IMR-90 (cell line): ENCODE measurements at regions not wholly inside any gene's neighbourhood (a gene's known extent, or its start where the extent isn't known, plus 50 kb on each side); places are given as distances from the start of the nearest gene placed in this dataset.

Experiments used
- ATAC-seq: fragments of 200-7000 bp; cut with Tn5 transposase; 2 replicates; pipeline ENCODE4 v1.9.1; 2020; ENCODE audit warnings: low read depth, mild to moderate bottlenecking, moderate library complexity
- BruUV-seq: library from RNA; stranded (reverse); fragments of 400-500 nt; replicated peaks from 2 replicates; lab custom pipeline; 2021; lab: Mats Ljungman, UMichigan
- CTCF ChIA-PET: fragments of 300-600 bp; formaldehyde crosslinking; extraction: SDS; loops from one replicate; lab custom pipeline; 2021; ENCODE audit warnings: antibody characterized with exemption; lab: Yijun Ruan, JAX
- POLR2A ChIA-PET: fragments of 300-600 bp; sonication (Branson Sonifier 250); formaldehyde crosslinking; loops from one replicate; lab custom pipeline; 2022; ENCODE audit warnings: antibody characterized with exemption; ENCODE audit not compliant: unreplicated experiment; lab: Charles Lee
- DNase-seq: peaks from one replicate; pipeline ENCODE4 v3.0.0; 2013
- H2AFZ ChIP-seq: replicated peaks from 2 replicates; pipeline ENCODE3; 2013; ENCODE audit warnings: low read length, mild to moderate bottlenecking; ENCODE audit not compliant: poor library complexity
- H2AK5ac ChIP-seq: 2 replicates; pipeline ENCODE4 v1.6.1; 2013; ENCODE audit warnings: low read depth, low read length, inconsistent platforms
- H2AK9ac ChIP-seq: replicated peaks from 2 replicates; pipeline ENCODE3; 2013; ENCODE audit warnings: mild to moderate bottlenecking, low read depth, low read length, moderate library complexity; ENCODE audit not compliant: poor library complexity
- H2BK120ac ChIP-seq: 2 replicates; pipeline ENCODE4 v1.6.1; 2013; ENCODE audit warnings: low read depth, low read length, inconsistent platforms
- H2BK15ac ChIP-seq: 3 replicates; pipeline ENCODE4 v1.6.1; 2013; ENCODE audit warnings: low read depth, low read length, inconsistent platforms
- H2BK20ac ChIP-seq: 2 replicates; pipeline ENCODE4 v1.6.1; 2013; ENCODE audit warnings: low read depth, mild to moderate bottlenecking, inconsistent platforms, low read length, moderate library complexity
- H2BK5ac ChIP-seq: 2 replicates; pipeline ENCODE4 v1.6.1; 2013; ENCODE audit warnings: mild to moderate bottlenecking, low read depth, low read length, inconsistent platforms; ENCODE audit not compliant: poor library complexity, severe bottlenecking
- H3K14ac ChIP-seq: replicated peaks from 2 replicates; pipeline ENCODE4 v1.6.1; 2013; ENCODE audit warnings: low read depth, low read length, inconsistent platforms
- H3K18ac ChIP-seq: 2 replicates; pipeline ENCODE4 v1.6.1; 2013; ENCODE audit warnings: low read depth, low read length, control low read depth
- H3K23ac ChIP-seq: 2 replicates; pipeline ENCODE4 v1.6.1; 2013; ENCODE audit warnings: low read depth, low read length, inconsistent platforms
- H3K27ac ChIP-seq: 2 replicates; pipeline ENCODE4 v1.5.1; 2013; ENCODE audit warnings: mild to moderate bottlenecking, control low read depth, low read length; ENCODE audit not compliant: insufficient read depth
- H3K27me3 ChIP-seq: 2 replicates; pipeline ENCODE4 v1.6.1; 2013; ENCODE audit warnings: low read length; ENCODE audit not compliant: control insufficient read depth, insufficient read depth
- H3K36me3 ChIP-seq: 2 replicates; pipeline ENCODE4 v1.6.1; 2013; ENCODE audit warnings: low read length, mixed read lengths; ENCODE audit not compliant: control insufficient read depth, insufficient read depth
- H3K4ac ChIP-seq: 2 replicates; pipeline ENCODE4 v1.6.1; 2013; ENCODE audit warnings: low read depth, low read length, inconsistent platforms
- H3K4me1 ChIP-seq: 2 replicates; pipeline ENCODE4 v1.6.1; 2013; ENCODE audit warnings: low read length, mixed read lengths; ENCODE audit not compliant: control insufficient read depth, insufficient read depth
- H3K4me2 ChIP-seq: 2 replicates; pipeline ENCODE4 v1.6.1; 2013; ENCODE audit warnings: low read depth, mild to moderate bottlenecking, control low read depth, low read length, moderate library complexity
- H3K4me3 ChIP-seq: 2 replicates; pipeline ENCODE4 v1.5.1; 2013; ENCODE audit warnings: low read depth, mild to moderate bottlenecking, control low read depth, low read length, moderate library complexity; ENCODE audit not compliant: insufficient read depth
- H3K56ac ChIP-seq: 2 replicates; pipeline ENCODE4 v1.6.1; 2013; ENCODE audit warnings: low read length, inconsistent platforms; ENCODE audit not compliant: insufficient read depth; ENCODE audit errors: extremely low read depth
- H3K79me1 ChIP-seq, 2 experiments: 2 replicates each; pipeline ENCODE4 v1.6.1; 2013; ENCODE audit warnings: low read length in 2 of 2, inconsistent platforms in 1 of 2, low read depth in 1 of 2
- H3K9ac ChIP-seq: 2 replicates; pipeline ENCODE4 v1.6.1; 2013; ENCODE audit warnings: low read depth, low read length, control low read depth
- H3K9me1 ChIP-seq: 2 replicates; pipeline ENCODE4 v1.6.1; 2013; ENCODE audit warnings: low read length, inconsistent platforms; ENCODE audit not compliant: insufficient read depth
- H3K9me3 ChIP-seq: 2 replicates; pipeline ENCODE4 v1.6.1; 2013; ENCODE audit warnings: low read length; ENCODE audit not compliant: control insufficient read depth, insufficient read depth
- H4K20me1 ChIP-seq: 2 replicates; pipeline ENCODE4 v1.6.1; 2013; ENCODE audit warnings: low read length, inconsistent platforms; ENCODE audit not compliant: insufficient read depth
- H4K5ac ChIP-seq: 2 replicates; pipeline ENCODE4 v1.6.1; 2013; ENCODE audit warnings: mild to moderate bottlenecking, low read depth, low read length, control low read depth
- H4K8ac ChIP-seq, 2 experiments: 2 replicates each; pipeline ENCODE4 v1.6.1; 2013; ENCODE audit warnings: low read depth in 2 of 2, low read length in 2 of 2, control low read depth in 1 of 2, inconsistent platforms in 1 of 2
- H4K91ac ChIP-seq: 2 replicates; pipeline ENCODE4 v1.6.1; 2013; ENCODE audit warnings: low read depth, low read length, inconsistent platforms; ENCODE audit not compliant: insufficient read depth
- BHLHE40 ChIP-seq: fragments of 150-350 bp; IDR thresholded peaks from 2 replicates; pipeline ENCODE4 v1.6.1; 2016; ENCODE audit warnings: mild to moderate bottlenecking, low read depth, low read length
- CHD1 ChIP-seq: IDR thresholded peaks from 2 replicates; pipeline ENCODE4 v1.6.1; 2012; ENCODE audit warnings: low read depth, low read length, improper control_type of control experiment
- CTCF ChIP-seq: conservative IDR thresholded peaks from 2 replicates; pipeline ENCODE4 v1.5.1; 2012; ENCODE audit warnings: mild to moderate bottlenecking, low read depth, low read length, improper control_type of control experiment
- MAZ ChIP-seq: IDR thresholded peaks from 2 replicates; pipeline ENCODE4 v1.6.1; 2012; ENCODE audit warnings: low read depth, mild to moderate bottlenecking, low read length, improper control_type of control experiment, moderate library complexity, borderline replicate concordance
- MXI1 ChIP-seq: IDR thresholded peaks from 2 replicates; pipeline ENCODE4 v1.6.1; 2012; ENCODE audit warnings: low read depth, mild to moderate bottlenecking, low read length, moderate library complexity, borderline replicate concordance
- RAD21 ChIP-seq: IDR thresholded peaks from 2 replicates; pipeline ENCODE4 v1.6.1; 2012; ENCODE audit warnings: low read length, improper control_type of control experiment
- USF2 ChIP-seq: fragments of 150-350 bp; IDR thresholded peaks from 2 replicates; pipeline ENCODE4 v1.6.1; 2017; ENCODE audit warnings: mild to moderate bottlenecking, antibody characterized with exemption, low read length, low read depth
- WGBS, 2 experiments: methylation state at CpG; one replicate each; pipeline versions ENCODE4 v1.1.5 to v1.1.7; 2013; ENCODE audit warnings: missing lambda C conversion rate in 2 of 2; ENCODE audit not compliant: insufficient read length in 1 of 2; ENCODE audit errors: extremely low coverage in 2 of 2; 5-methylcytosine and 5-hydroxymethylcytosine counted together
- dilution Hi-C: fragments of 300-500 bp; cut with HindIII; formaldehyde crosslinking; loops from one replicate; pipeline ENCODE4 v1.14.3; 2018; ENCODE audit warnings: low sequenced_read_pairs; ENCODE audit not compliant: unreplicated experiment
- in situ Hi-C: fragments of 300-500 bp; cut with MboI; formaldehyde crosslinking; loops from 3 replicates; pipeline ENCODE4 v1.14.3; 2019; ENCODE audit warnings: low sequenced_read_pairs, inconsistent platforms, mixed read lengths
- intact Hi-C: fragments of 100-400 bp; cut with micrococcal nuclease; formaldehyde crosslinking; loops from 2 replicates; pipeline ENCODE4 v1.10.0; 2022

- Histone ChIP-seq H3K27me3 (peaks cover 53% of the 10 kb centered on the region), H4K20me1 (peaks cover 3% of the 10 kb centered on the region; the same call in 1 of the 2 replicates), H4K8ac (no peak overlapping the region), H3K4ac (no peak overlapping the region), H3K4me2 (no peak overlapping the region), H3K27ac (no peak overlapping the region), H3K9me1 (no peaks in the 10 kb centered on the region), H3K9ac (no peak overlapping the region), H3K14ac (no peak overlapping the region), H2AK5ac (no peak overlapping the region), H3K36me3 (no peaks in the 10 kb centered on the region), H3K79me1 (no peaks in the 10 kb centered on the region), H4K91ac (no peak overlapping the region), H2AFZ (no peak overlapping the region), H2AK9ac (no peak overlapping the region), H2BK120ac (no peak overlapping the region), H3K9me3 (0 out of 2 replicates have a peak, but pooled peaks cover 2% of the 10 kb centered on the region), H3K4me1 (no peaks in the 10 kb centered on the region; the same call in 1 of the 2 replicates), H2BK15ac (no peak overlapping the region), H3K18ac (no peak overlapping the region), H3K4me3 (no peak overlapping the region), H2BK5ac (no peak overlapping the region), H4K5ac (no peak overlapping the region), H2BK20ac (no peak overlapping the region), H3K23ac (no peak overlapping the region), H3K56ac (no peak overlapping the region)
- ChIA-PET CTCF (interaction anchor here (1.7 kb wide), 1 partner anchor 10 kb away, joined by 3 read pairs; no protein-coding TSS in a partner anchor), POLR2A (no interaction called here)
- intact Hi-C loops (no loop called here), dilution Hi-C loops (no loop called here), in situ Hi-C loops (no loop called here)
- DNase-seq (peak; percentile 66), ATAC-seq (no peak)
- WGBS, 2 experiments = no CpG with 5 or more reads among the region's 5 CpGs
- BruUV-seq = no TSS peak
- TF ChIP-seq MAZ = no peak
- TF ChIP-seq CTCF = no peak
- no peak for TF ChIP-seq RAD21
- TF ChIP-seq MXI1 = no peak
- TF ChIP-seq BHLHE40 = no peak
- TF ChIP-seq USF2 = no peak
- TF ChIP-seq CHD1 = no peak
Measured at GRCh38 chr10:78740976-78741915, 327.5 kb upstream of the ZMIZ1 start.
